Immature natural killer cell (primary cell): ENCODE measurements at regions not wholly inside any gene's neighbourhood (a gene's known extent, or its start where the extent isn't known, plus 50 kb on each side); places are given as distances from the start of the nearest gene placed in this dataset.

Experiments
- DNase-seq, 3 donors: peaks; one replicate each; pipeline ENCODE4 v3.0.0; 2022; ENCODE audit warnings: mixed read lengths in 1 of 3
- H3K27ac Mint-ChIP-seq, 6 donors: one replicate each; pipeline ENCODE4 v1.8.0; 2020; ENCODE audit warnings: mixed read lengths in 6 of 6, mild to moderate bottlenecking in 5 of 6, inconsistent platforms in 4 of 6, moderate library complexity in 3 of 6
- H3K27me3 Mint-ChIP-seq, 3 donors: one replicate each; pipeline ENCODE4 v1.8.0; 2020 to 2021; ENCODE audit warnings: low read depth in 3 of 3, mild to moderate bottlenecking in 3 of 3, mixed read lengths in 3 of 3, moderate library complexity in 3 of 3, inconsistent platforms in 1 of 3
- H3K36me3 Mint-ChIP-seq, 3 donors: one replicate each; pipeline ENCODE4 v1.8.0; 2020; ENCODE audit warnings: mixed read lengths in 3 of 3, inconsistent platforms in 2 of 3, mild to moderate bottlenecking in 2 of 3
- H3K4me1 Mint-ChIP-seq, 2 donors: one replicate each; pipeline ENCODE4 v1.8.0; 2020; ENCODE audit warnings: inconsistent platforms in 2 of 2, mild to moderate bottlenecking in 2 of 2, mixed read lengths in 2 of 2, moderate library complexity in 1 of 2
- H3K4me3 Mint-ChIP-seq, 5 donors: one replicate each; pipeline ENCODE4 v1.8.0; 2020; ENCODE audit warnings: mild to moderate bottlenecking in 5 of 5, mixed read lengths in 5 of 5, inconsistent platforms in 3 of 5, moderate library complexity in 3 of 5
- H3K9me3 Mint-ChIP-seq, 6 donors: one replicate each; pipeline ENCODE4 v1.8.0; 2020; ENCODE audit warnings: mild to moderate bottlenecking in 6 of 6, mixed read lengths in 6 of 6, inconsistent platforms in 4 of 6, moderate library complexity in 3 of 6

DNA sequence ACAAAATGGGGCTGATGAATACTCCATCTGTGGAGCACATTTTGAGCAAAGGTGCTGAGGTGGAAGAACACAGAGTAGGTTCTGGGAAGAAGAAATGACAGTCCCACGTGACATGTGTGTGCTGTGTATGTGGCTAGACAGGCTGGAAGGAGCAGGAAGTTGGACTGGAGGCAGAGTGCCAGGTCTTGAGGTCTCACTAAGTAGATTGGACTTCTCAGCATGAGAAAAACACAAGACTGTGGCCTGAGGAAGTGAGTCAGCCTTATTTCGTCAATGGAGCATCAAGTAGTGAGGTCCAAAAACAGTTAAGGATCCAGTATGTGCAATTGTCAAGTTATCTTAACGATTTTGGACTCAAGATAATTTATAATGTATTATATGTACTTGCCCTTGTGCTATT lies 736.5 kb downstream of the KCNJ2 start:
- peaks cover 0 to 2% (median 0%) of the 10 kb centered on the region in 3 donors for H3K27me3 Mint-ChIP-seq
- H3K36me3 Mint-ChIP-seq: no peaks in the 10 kb centered on the region
- DNase-seq: no peak
- no peak overlapping the region for H3K4me3 Mint-ChIP-seq
- H3K4me1 Mint-ChIP-seq: no peaks in the 10 kb centered on the region
- H3K27ac Mint-ChIP-seq: no peak overlapping the region
- H3K9me3 Mint-ChIP-seq: peaks cover 5 to 50% (median 20%) of the 10 kb centered on the region in 6 donors

DNA sequence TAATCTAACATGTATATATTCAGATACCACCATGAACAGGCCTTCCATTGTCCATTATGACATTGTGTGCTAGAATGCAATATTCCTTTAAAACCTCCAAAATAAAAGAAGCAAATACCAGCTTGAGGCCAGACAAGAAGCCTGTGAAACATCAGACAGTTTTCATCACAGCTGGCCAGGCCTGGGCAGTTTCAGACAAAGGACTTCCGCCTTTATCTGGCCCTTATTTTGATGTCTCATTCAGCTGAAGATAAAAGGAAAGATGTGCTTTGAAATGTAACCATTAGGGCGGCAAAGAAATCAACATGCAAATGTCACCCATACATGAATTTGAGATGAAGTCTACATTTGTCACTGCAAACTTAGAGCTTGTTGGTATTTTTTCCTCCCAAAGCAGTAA lies 737.5 kb downstream of the KCNJ2 start:
- no peaks in the 10 kb centered on the region for H3K4me1 Mint-ChIP-seq
- no peak overlapping the region for H3K27ac Mint-ChIP-seq
- no peaks in the 10 kb centered on the region for H3K36me3 Mint-ChIP-seq
- peaks cover 8 to 49% (median 21%) of the 10 kb centered on the region in 6 donors for H3K9me3 Mint-ChIP-seq
- no peak for DNase-seq
- peaks cover 0 to 2% (median 0%) of the 10 kb centered on the region in 3 donors for H3K27me3 Mint-ChIP-seq
- no peak overlapping the region for H3K4me3 Mint-ChIP-seq

DNA sequence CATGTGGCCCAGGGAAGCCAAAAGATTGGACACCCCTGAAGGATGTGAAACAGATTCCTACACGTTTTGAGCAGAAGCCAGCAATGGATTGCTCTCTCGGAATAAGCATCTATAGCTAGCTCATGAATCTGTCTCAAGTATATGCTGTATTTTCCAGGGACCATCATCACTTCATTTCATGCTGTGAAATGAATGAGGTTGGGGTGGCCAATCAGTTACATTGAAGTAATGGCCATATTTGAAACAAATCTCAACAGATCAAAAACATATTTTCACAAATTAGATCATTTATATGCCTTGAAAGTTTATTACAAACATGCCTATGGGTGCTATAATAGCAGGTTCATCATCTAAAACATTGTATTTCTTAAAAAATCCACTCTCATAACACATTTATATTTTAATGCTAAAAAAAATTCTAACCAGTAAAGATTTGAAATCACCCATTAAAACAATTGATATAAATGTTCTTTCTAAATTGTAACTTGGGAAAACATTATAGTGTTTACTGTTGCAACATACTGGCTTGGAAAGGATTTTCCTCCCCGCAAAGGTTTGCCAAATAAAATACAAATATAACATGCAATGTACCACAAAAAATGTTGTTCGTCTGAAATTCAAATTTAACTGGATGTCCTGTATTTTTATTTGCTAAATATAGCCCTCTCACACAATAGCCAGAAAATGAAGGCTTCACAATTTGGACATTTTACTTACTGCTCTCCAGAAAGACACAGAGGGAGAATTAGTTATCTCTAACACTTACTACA lies 743.6 kb downstream of the KCNJ2 start:
- H3K27me3 Mint-ChIP-seq: peaks cover 0 to 2% (median 0%) of the 10 kb centered on the region in 3 donors
- no peak for DNase-seq
- H3K27ac Mint-ChIP-seq: no peak overlapping the region
- H3K36me3 Mint-ChIP-seq: no peaks in the 10 kb centered on the region
- H3K9me3 Mint-ChIP-seq: peaks cover 8 to 38% (median 16%) of the 10 kb centered on the region in 6 donors
- no peak overlapping the region for H3K4me3 Mint-ChIP-seq
- no peaks in the 10 kb centered on the region for H3K4me1 Mint-ChIP-seq

DNA sequence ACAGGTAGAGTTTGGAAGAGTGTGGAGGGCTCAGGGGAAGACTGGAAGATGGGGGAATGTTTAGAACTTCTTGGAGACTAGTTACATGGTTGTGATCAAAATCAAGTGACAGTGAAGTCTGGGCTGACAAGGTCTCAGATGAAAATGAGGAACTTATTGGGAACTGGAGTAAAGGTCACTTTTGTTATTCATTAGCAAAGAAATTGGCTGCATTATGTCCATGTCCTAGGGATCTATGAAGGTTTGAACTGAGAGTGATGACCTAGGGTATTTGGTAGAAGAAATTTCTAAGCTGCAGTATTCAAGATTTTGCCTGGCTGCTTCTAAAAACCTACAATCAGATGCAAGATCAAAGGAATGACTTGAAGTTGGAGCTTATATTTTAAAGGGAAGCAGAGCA lies 747.1 kb downstream of the KCNJ2 start:
- Mint-ChIP-seq H3K9me3 (peaks cover 2 to 39% (median 16%) of the 10 kb centered on the region in 6 donors), H3K4me1 (no peaks in the 10 kb centered on the region), H3K27ac (no peak overlapping the region), H3K27me3 (no peaks in the 10 kb centered on the region), H3K36me3 (peaks cover 0 to 4% (median 3%) of the 10 kb centered on the region in 3 donors), H3K4me3 (no peak overlapping the region)
- no peak for DNase-seq

DNA sequence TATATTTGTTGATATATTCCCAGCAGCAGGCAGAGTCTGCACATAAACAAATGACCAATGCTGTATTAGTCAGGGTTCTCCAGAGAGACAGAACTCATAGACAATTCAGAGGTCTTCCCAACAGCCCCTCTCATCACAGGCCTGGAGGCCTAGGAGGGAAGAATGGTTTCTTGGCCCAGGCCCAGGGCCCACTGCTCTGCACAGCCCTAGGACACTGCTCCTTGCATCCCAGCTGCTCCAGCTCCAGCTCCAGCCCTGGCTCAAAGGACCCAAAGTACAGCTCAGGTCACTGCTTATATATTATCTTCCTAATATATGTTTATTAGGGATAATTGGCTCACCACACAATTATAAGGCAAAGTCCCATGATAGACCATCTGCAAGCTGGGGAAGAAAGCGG lies 749.9 kb downstream of the KCNJ2 start:
- no peaks in the 10 kb centered on the region for H3K4me1 Mint-ChIP-seq
- no peak overlapping the region for H3K4me3 Mint-ChIP-seq
- H3K36me3 Mint-ChIP-seq: peaks cover 0 to 4% (median 3%) of the 10 kb centered on the region in 3 donors
- no peak overlapping the region for H3K27ac Mint-ChIP-seq
- H3K9me3 Mint-ChIP-seq: peaks cover 4 to 52% (median 19%) of the 10 kb centered on the region in 6 donors
- no peak for DNase-seq
- no peaks in the 10 kb centered on the region for H3K27me3 Mint-ChIP-seq

DNA sequence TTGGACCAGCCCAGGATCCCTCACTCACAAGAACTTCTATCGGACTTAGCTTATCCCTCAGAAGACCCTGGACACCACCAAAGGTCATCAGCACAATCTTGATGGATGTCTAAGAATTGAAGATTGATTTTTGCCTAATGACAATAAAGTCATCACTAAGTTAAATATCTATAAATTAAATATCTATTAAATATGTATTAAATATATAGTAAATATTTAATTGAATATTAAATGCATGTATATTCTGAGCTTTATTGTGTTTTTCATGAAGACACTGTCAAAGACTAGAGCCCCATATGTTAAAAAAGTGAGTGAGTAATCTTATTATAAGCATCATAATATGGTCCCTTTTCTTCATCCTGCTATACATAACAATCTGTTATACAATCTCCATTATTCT lies 751.1 kb downstream of the KCNJ2 start:
- no peak for DNase-seq
- no peak overlapping the region for H3K27ac Mint-ChIP-seq
- no peak overlapping the region for H3K4me3 Mint-ChIP-seq
- H3K9me3 Mint-ChIP-seq: peaks cover 9 to 61% (median 19%) of the 10 kb centered on the region in 6 donors
- H3K27me3 Mint-ChIP-seq: no peaks in the 10 kb centered on the region
- H3K4me1 Mint-ChIP-seq: no peaks in the 10 kb centered on the region
- H3K36me3 Mint-ChIP-seq: peaks cover 0 to 7% (median 4%) of the 10 kb centered on the region in 3 donors

DNA sequence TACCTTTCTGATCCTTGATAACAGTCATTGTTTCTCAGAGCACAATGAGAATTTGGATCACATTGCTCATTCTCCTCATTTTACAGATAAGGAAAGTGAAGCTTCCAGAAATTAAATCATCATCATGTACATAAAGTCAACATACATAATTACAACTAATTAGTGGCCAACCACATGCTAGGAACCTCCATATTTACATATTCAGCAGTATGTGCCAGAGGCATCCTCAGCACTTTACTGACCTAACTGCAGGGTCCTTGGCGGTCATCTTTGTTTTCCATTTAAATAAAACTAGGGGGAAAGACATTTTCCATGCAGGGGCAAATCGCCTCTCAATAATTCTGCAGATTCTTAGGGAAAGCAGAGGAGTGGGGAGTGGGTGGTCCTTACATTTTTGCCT lies 752.9 kb downstream of the KCNJ2 start:
- Mint-ChIP-seq H3K4me3 (no peak overlapping the region), H3K9me3 (peaks cover 9 to 51% (median 19%) of the 10 kb centered on the region in 6 donors), H3K27me3 (peaks cover 0 to 2% (median 0%) of the 10 kb centered on the region in 3 donors), H3K27ac (no peak overlapping the region), H3K36me3 (peaks cover 0 to 7% (median 4%) of the 10 kb centered on the region in 3 donors), H3K4me1 (no peaks in the 10 kb centered on the region)
- DNase-seq: no peak

DNA sequence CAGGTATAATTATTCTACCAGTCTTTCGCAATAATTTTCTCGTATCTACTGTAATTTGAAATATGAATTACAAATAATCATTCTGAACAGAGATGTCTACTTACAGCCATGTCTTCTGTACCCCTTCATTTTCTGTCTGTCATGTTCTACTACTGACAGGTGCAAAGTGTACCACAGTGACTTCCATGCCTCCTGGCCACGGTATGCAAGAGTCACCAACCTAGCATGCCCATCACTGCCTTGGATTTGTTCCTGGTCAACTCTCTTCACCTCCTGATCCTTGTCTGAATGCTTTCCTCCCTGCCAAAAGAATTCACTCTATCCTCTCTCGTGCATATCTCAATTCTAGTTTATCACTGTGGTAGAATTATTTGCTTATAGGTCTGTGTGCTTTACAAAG lies 755.4 kb downstream of the KCNJ2 start:
- Mint-ChIP-seq H3K27ac (no peak overlapping the region), H3K36me3 (peaks cover 0 to 4% (median 0%) of the 10 kb centered on the region in 3 donors), H3K4me3 (no peak overlapping the region), H3K27me3 (peaks cover 0 to 2% (median 0%) of the 10 kb centered on the region in 3 donors), H3K4me1 (no peaks in the 10 kb centered on the region), H3K9me3 (peaks cover 9 to 37% (median 14%) of the 10 kb centered on the region in 6 donors)
- DNase-seq: no peak

DNA sequence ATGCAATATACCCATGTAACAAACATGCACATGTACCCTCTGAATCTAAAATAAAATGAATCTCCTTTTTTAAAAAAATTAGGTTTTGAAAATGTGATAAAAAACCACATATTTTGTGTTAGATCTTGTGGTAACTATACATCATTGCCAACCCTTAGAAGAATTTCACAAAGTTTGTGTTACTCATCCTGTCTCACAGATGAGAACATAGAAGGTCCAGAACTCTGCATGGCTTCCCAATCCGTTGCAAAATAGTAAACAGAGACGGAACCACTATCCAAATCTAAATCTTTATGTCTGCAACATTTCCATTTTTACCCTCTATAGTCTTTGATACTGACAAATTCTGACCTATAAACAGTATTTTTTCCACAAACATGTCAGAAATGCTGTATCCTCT lies 759.9 kb downstream of the KCNJ2 start:
- H3K4me3 Mint-ChIP-seq: no peak overlapping the region
- peaks cover 0 to 7% (median 0%) of the 10 kb centered on the region in 3 donors for H3K36me3 Mint-ChIP-seq
- DNase-seq: no peak
- no peaks in the 10 kb centered on the region for H3K4me1 Mint-ChIP-seq
- no peak overlapping the region for H3K27ac Mint-ChIP-seq
- H3K27me3 Mint-ChIP-seq: peaks cover 0 to 2% (median 0%) of the 10 kb centered on the region in 3 donors
- H3K9me3 Mint-ChIP-seq: peaks cover 6 to 37% (median 15%) of the 10 kb centered on the region in 6 donors

DNA sequence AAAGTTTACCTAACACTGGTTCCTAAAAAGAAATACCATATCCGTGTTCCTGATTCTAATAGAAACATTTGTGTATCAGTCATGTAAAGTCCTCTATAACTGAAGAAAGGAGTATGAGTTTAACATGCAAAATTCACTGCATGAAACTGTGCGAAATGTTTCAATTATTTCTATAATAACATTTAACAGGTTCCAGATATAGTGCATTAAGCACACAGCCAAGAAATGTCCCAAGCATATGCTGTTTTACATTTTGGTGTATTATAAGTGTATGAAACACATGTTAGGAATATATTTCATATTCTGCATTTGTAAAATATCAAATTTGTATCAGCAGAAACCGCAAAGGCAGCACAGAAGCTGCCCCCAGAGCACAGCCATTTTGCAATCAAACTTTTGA lies 764.9 kb downstream of the KCNJ2 start:
- Mint-ChIP-seq H3K4me3 (no peak overlapping the region), H3K36me3 (peaks cover 0 to 3% (median 0%) of the 10 kb centered on the region in 3 donors), H3K4me1 (no peaks in the 10 kb centered on the region), H3K27me3 (peaks cover 0 to 2% (median 0%) of the 10 kb centered on the region in 3 donors), H3K27ac (no peak overlapping the region), H3K9me3 (peaks cover 2 to 21% (median 6%) of the 10 kb centered on the region in 6 donors)
- no peak for DNase-seq

DNA sequence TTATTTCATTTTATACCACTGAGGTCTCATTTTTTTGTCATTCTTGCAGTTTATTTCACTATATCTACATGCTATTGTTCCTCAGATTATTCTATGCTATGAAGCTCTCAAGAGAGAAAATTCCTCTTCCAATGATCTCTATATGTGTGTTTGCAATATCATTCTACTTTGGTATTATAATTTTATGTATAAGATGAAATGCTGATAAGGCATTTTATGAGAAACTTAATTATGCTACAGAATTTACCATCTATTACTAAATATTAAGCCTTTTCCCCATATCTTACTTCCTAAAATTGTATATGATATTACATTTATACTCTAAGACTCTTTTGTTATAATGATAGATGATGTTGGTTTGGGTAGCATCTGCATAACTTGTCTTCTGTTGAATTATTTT lies 765.5 kb downstream of the KCNJ2 start:
- peaks cover 2 to 25% (median 6%) of the 10 kb centered on the region in 6 donors for H3K9me3 Mint-ChIP-seq

DNA sequence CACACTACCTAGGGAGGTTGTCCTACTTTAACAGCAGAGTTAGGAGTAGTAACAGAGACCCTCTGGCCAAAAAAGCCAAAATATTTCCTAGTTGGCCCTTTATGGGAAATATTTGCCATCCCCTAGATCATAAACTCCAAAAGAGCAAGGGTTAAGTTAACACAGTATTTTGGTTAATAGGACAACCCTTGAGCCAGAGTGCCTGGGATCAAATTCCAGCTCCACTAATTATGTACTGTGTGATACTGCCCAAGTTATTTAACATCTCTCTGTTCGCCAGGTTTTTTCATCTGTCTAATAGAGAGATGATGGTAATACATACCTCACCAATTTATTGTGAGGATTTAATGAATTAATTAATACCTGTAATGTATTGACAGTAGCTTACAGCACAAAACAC lies 767.4 kb downstream of the KCNJ2 start:
- H3K9me3 Mint-ChIP-seq: peaks cover 2 to 28% (median 6%) of the 10 kb centered on the region in 6 donors
- DNase-seq: no peak
- H3K4me1 Mint-ChIP-seq: no peaks in the 10 kb centered on the region
- no peak overlapping the region for H3K4me3 Mint-ChIP-seq
- H3K27me3 Mint-ChIP-seq: peaks cover 0 to 2% (median 0%) of the 10 kb centered on the region in 3 donors
- peaks cover 0 to 3% (median 0%) of the 10 kb centered on the region in 3 donors for H3K36me3 Mint-ChIP-seq
- H3K27ac Mint-ChIP-seq: no peak overlapping the region

More for the DNA sequence above, 765.5 kb downstream of the KCNJ2 start:
- no peak for DNase-seq
- peaks cover 0 to 3% (median 0%) of the 10 kb centered on the region in 3 donors for H3K36me3 Mint-ChIP-seq
- H3K27ac Mint-ChIP-seq: no peak overlapping the region
- H3K27me3 Mint-ChIP-seq: peaks cover 0 to 2% (median 0%) of the 10 kb centered on the region in 3 donors
- no peak overlapping the region for H3K4me3 Mint-ChIP-seq
- H3K4me1 Mint-ChIP-seq: no peaks in the 10 kb centered on the region

DNA sequence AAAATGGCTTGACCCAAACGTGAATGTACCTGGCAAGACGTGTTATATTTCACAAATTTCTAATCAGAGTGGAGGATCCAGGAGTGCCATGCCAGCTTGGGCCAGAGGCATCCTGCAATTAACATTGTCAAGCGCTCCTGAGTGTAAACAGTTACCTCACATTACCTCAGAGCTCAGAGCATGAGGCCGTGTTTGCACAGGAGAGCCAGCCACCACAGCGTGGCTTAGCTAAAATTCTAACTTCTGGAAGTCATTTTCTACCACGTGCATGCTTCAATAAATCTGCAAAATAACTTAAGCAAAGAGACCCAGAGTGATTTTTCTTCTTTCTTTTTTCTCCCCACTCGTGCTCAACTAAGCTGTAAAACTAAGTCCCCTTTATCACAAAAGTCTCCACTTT lies 769.0 kb downstream of the KCNJ2 start:
- no peaks in the 10 kb centered on the region for H3K4me1 Mint-ChIP-seq
- DNase-seq: no peak
- peaks cover 2 to 25% (median 7%) of the 10 kb centered on the region in 6 donors for H3K9me3 Mint-ChIP-seq
- no peak overlapping the region for H3K27ac Mint-ChIP-seq
- no peak overlapping the region for H3K4me3 Mint-ChIP-seq
- no peaks in the 10 kb centered on the region for H3K36me3 Mint-ChIP-seq
- peaks cover 0 to 2% (median 0%) of the 10 kb centered on the region in 3 donors for H3K27me3 Mint-ChIP-seq

DNA sequence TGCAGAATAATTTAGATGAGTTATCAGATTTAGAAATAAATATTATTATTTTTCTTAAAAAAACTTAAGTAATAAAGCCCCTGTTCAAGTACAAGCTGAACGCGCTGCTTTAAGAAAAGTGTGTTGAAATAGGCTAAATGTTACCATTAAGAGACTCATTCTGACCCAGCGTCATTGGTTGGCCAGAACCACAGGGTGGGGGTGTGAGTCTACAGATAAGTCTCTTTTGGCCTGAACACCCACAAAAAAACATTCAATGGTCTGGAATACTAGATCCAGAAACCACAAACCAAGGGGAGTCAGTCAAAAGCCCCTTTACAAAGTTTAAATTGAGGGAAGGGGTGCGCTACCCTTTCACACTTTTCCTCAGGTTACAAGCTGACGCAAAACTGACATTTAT lies 776.1 kb downstream of the KCNJ2 start:
- no peaks in the 10 kb centered on the region for H3K4me1 Mint-ChIP-seq
- no peak overlapping the region for H3K4me3 Mint-ChIP-seq
- H3K36me3 Mint-ChIP-seq: no peaks in the 10 kb centered on the region
- no peaks in the 10 kb centered on the region for H3K27me3 Mint-ChIP-seq
- peaks cover 7 to 37% (median 16%) of the 10 kb centered on the region in 6 donors for H3K9me3 Mint-ChIP-seq
- no peak for DNase-seq
- H3K27ac Mint-ChIP-seq: no peak overlapping the region
